Endodermal cell (in vitro differentiated cells): ENCODE measurements at regions not wholly inside any gene's neighbourhood (a gene's known extent, or its start where the extent isn't known, plus 50 kb on each side); places are given as distances from the start of the nearest gene placed in this dataset.

Experiments used
- DNase-seq: peaks from one replicate; pipeline ENCODE4 v3.0.0-alpha.2; 2017
- H3K27ac ChIP-seq: 2 replicates; pipeline ENCODE4 v1.5.1; 2013; ENCODE audit warnings: mild to moderate bottlenecking, low read depth, low read length, moderate library complexity
- H3K27me3 ChIP-seq: 2 replicates; pipeline ENCODE4 v1.6.1; 2013; ENCODE audit warnings: mild to moderate bottlenecking, low read length, moderate library complexity; ENCODE audit not compliant: insufficient read depth, control insufficient read depth, poor library complexity, severe bottlenecking
- H3K36me3 ChIP-seq: 2 replicates; pipeline ENCODE4 v1.7.0; 2013; ENCODE audit warnings: mild to moderate bottlenecking, low read length, moderate library complexity; ENCODE audit not compliant: control insufficient read depth, insufficient read depth
- H3K4me1 ChIP-seq: one replicate; pipeline ENCODE4 v1.7.0; 2013; ENCODE audit warnings: low read length; ENCODE audit not compliant: control insufficient read depth, insufficient read depth
- H3K4me3 ChIP-seq: 2 replicates; pipeline ENCODE4 v1.5.1; 2013; ENCODE audit warnings: mild to moderate bottlenecking, low read length, moderate library complexity
- H3K9ac ChIP-seq: 2 replicates; pipeline ENCODE4 v1.6.1; 2013; ENCODE audit warnings: mild to moderate bottlenecking, low read length, moderate library complexity; ENCODE audit not compliant: poor library complexity, severe bottlenecking; ENCODE audit errors: extremely low read depth
- H3K9me3 ChIP-seq: 2 replicates; pipeline ENCODE4 v1.6.1; 2013; ENCODE audit warnings: mild to moderate bottlenecking, low read length, moderate library complexity; ENCODE audit not compliant: control insufficient read depth
- H3K27ac Mint-ChIP-seq: 2 replicates; pipeline ENCODE4 v1.8.0; 2020; ENCODE audit warnings: mixed read lengths
- H3K27me3 Mint-ChIP-seq: 2 replicates; pipeline ENCODE4 v1.8.0; 2021; ENCODE audit warnings: mild to moderate bottlenecking, mixed read lengths; ENCODE audit not compliant: insufficient read depth
- H3K36me3 Mint-ChIP-seq: 2 replicates; pipeline ENCODE4 v1.8.0; 2020; ENCODE audit warnings: low read depth, mixed read lengths
- H3K4me1 Mint-ChIP-seq: 2 replicates; pipeline ENCODE4 v1.8.0; 2020; ENCODE audit warnings: mixed read lengths
- H3K4me3 Mint-ChIP-seq: 2 replicates; pipeline ENCODE4 v1.8.0; 2020; ENCODE audit warnings: mild to moderate bottlenecking, moderate library complexity, mixed read lengths
- H3K9me3 Mint-ChIP-seq: 2 replicates; pipeline ENCODE4 v1.8.0; 2020; ENCODE audit warnings: mild to moderate bottlenecking, mixed read lengths
- CTCF ChIP-seq: fragments of 200-600 bp; sonication (generic); conservative IDR thresholded peaks from 2 replicates; pipeline ENCODE4 v1.5.0; 2021; ENCODE audit warnings: antibody characterized with exemption, mild to moderate bottlenecking
- WGBS, 2 experiments: methylation state at CpG; one replicate each; pipeline versions ENCODE4 v1.1.5 to v1.1.7; 2013; ENCODE audit warnings: missing lambda C conversion rate in 2 of 2, mixed read lengths in 1 of 2; ENCODE audit not compliant: insufficient coverage in 1 of 2, insufficient read length in 1 of 2; 5-methylcytosine and 5-hydroxymethylcytosine counted together

GRCh38 chr5:142427015-142427364, 102.2 kb upstream of the SPRY4 start:
- Histone ChIP-seq H3K9ac (no peak overlapping the region), H3K36me3 (no peaks in the 10 kb centered on the region), H3K9me3 (no peaks in the 10 kb centered on the region), H3K4me1 (no peaks in the 10 kb centered on the region), H3K27ac (no peak overlapping the region), H3K27me3 (no peaks in the 10 kb centered on the region), H3K4me3 (no peak overlapping the region)
- Mint-ChIP-seq H3K9me3 (no peaks in the 10 kb centered on the region), H3K36me3 (no peaks in the 10 kb centered on the region), H3K27me3 (no peaks in the 10 kb centered on the region), H3K4me3 (no peak overlapping the region), H3K4me1 (peaks cover 18% of the 10 kb centered on the region), H3K27ac (peak overlapping the region; percentile 18)
- DNase-seq: peak; percentile 58
- WGBS, 2 experiments: 85 to 88% methylated on average over 4 to 7 of the region's 7 CpGs
- TF ChIP-seq CTCF: no peak

DNA sequence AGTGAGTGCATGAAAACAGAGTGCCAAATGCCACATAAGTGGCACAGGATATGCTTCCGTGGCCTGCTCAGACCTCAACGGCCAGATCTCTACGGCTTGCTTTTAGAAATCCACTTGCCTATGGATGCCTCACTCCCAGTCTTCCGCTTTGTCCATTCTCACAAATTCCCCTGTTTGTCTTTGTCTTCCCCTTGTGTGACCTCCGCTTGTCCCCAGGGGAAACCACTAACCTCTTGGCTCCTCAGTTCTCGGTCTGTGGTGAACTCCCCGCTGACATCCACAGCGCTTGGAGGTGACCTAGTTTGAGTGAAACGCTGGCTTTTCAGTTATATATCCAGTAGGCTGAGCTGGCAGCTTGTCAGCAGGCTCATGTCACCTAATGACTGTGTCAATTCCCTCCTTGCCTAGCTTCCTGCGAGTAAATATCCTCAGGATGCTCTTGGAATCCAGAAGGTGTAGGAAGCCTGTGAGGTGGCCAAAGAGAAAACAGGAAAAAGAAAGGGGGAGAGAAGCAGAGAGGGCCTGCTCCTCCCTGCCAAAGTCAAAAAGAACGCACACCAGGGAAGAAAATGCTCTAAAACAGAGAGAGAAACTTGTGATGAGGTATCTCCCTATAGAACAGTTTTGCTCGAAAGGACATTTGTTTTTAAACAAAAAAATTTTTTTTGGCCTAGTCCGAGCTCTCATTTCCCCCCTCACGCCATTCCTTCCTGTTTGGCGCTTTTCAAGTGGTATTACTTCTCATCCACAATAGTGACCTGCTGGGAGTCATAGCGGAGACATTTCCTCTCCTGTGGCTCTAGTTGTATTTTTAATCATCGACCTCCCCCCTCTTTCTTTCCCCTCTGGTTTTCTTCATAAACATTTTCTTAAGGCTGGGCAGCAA, 101.6 kb upstream of the SPRY4 start:
- Histone ChIP-seq H3K27ac (no peak overlapping the region), H3K4me1 (no peaks in the 10 kb centered on the region), H3K9me3 (no peaks in the 10 kb centered on the region), H3K4me3 (no peak overlapping the region), H3K27me3 (no peaks in the 10 kb centered on the region), H3K9ac (no peak overlapping the region), H3K36me3 (no peaks in the 10 kb centered on the region)
- DNase-seq: peak; percentile 63
- Mint-ChIP-seq H3K27ac (peak overlapping the region; percentile 52), H3K36me3 (no peaks in the 10 kb centered on the region), H3K4me3 (no peak overlapping the region), H3K9me3 (no peaks in the 10 kb centered on the region), H3K27me3 (no peaks in the 10 kb centered on the region), H3K4me1 (peaks cover 22% of the 10 kb centered on the region)
- 54 to 72% methylated on average over 12 to 17 of the region's 17 CpGs for WGBS, 2 experiments
- TF ChIP-seq CTCF: no peak

- H3K4me3 ChIP-seq: no peak overlapping the region
- peaks cover 7% of the 10 kb centered on the region for H3K4me1 ChIP-seq
Measured at GRCh38 chr5:142425286-142426065, 100.7 kb upstream of the SPRY4 start.

More at GRCh38 chr5:142425286-142426065, 100.7 kb upstream of the SPRY4 start:
- Mint-ChIP-seq H3K27ac (peak overlapping the region; percentile 52), H3K9me3 (no peaks in the 10 kb centered on the region), H3K4me1 (peaks cover 26% of the 10 kb centered on the region), H3K4me3 (no peak overlapping the region), H3K27me3 (no peaks in the 10 kb centered on the region), H3K36me3 (no peaks in the 10 kb centered on the region)
- no peaks in the 10 kb centered on the region for H3K27me3 ChIP-seq
- no peak overlapping the region for H3K27ac ChIP-seq
- peak; percentile 24 for DNase-seq
- TF ChIP-seq CTCF: no peak
- H3K9ac ChIP-seq: no peak overlapping the region
- H3K36me3 ChIP-seq: no peaks in the 10 kb centered on the region
- WGBS, 2 experiments: 92% methylated on average over 6 to 7 of the region's 7 CpGs
- no peaks in the 10 kb centered on the region for H3K9me3 ChIP-seq
